ENCODE measurements at regions not wholly inside any gene's neighbourhood (a gene's known extent, or its start where the extent isn't known, plus 50 kb on each side); places are given as distances from the start of the nearest gene placed in this dataset.

DNA sequence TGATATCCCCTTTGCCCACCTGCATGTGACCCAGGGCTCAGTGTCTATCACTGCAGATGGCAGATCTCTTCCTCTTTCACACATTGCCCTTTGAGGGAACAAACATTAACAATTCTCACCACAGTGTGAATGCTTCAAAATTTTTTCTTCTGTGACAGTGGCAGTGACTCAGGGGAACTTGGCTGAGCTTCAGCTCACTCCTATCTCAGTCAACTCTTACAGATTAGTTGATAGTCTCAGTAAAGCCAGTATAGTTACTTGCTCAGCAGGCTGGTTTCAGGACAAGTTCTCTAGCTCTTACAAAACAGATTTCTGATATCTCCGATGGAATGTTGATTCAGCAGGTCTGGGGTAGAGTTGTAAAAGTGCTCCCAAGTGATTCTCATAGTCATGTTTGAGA lies 166.9 kb downstream of the DLEU7 start:
- H3K9ac ChIP-seq: no peak overlapping the region

DNA sequence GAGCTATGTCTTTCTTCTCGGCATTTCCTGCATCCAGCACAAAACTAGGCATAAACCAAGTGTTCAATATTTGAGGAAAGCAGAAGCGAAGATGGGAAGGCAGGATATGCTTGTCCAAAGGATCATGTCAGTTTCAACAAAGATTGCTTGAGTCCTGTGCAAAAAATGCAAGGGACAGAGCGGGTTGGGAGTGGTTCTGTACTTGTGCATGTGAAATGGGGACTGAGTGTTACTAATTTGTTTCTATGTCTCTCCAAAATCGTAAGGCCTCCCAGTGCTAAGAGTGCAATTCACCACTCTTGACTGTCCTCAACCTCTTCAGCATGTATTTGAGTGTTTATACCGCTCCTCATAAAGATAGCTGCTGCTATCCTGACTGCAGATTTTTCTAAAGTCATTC lies 166.2 kb downstream of the DLEU7 start:
- H3K9me2 ChIP-seq (ENCODE audit: insufficient read depth): no peaks in the 10 kb centered on the region
- peaks cover 44% of the 10 kb centered on the region for H3F3A ChIP-seq (ENCODE audit: insufficient read depth)
- H3K27ac ChIP-seq: peak overlapping the region; percentile 92
- TF ChIP-seq EZH2phosphoT487 (IDR thresholded peaks at IDR 0.05; ENCODE audit: insufficient read depth, low read depth) (no peak), EZH2 (IDR thresholded peaks at IDR 0.05; ENCODE audit: insufficient read depth, poor library complexity, severe bottlenecking) (no peak)
- H3K4me2 ChIP-seq (ENCODE audit: unreplicated experiment): peak overlapping the region; percentile 50
- peaks cover 65% of the 10 kb centered on the region for H3K4me1 ChIP-seq (ENCODE audit: insufficient read depth)
- H3K27me3 ChIP-seq (replicated peaks; ENCODE audit: insufficient read depth): no peaks in the 10 kb centered on the region
- H3K9me3 ChIP-seq (ENCODE audit: low read depth): no peaks in the 10 kb centered on the region
- H3K36me3 ChIP-seq (ENCODE audit: low read depth): no peaks in the 10 kb centered on the region
- H3K79me2 ChIP-seq (ENCODE audit: insufficient read depth): no peaks in the 10 kb centered on the region
- no peaks in the 10 kb centered on the region for H4K20me1 ChIP-seq (ENCODE audit: insufficient read depth)
- no peak for DNase-seq
- no peak overlapping the region for H3K9ac ChIP-seq
- no peak overlapping the region for H3K4me3 ChIP-seq
- WGBS, 2 experiments (ENCODE audit: low coverage in 1 of 2, low lambda C conversion rate in 2 of 2, missing lambda C conversion rate in 2 of 2): 89 to 96% methylated on average over 5 of the region's 5 CpGs
- in situ Hi-C loops (cut with MboI): no loop called here
- no peak overlapping the region for H2AFZ ChIP-seq

More for the DNA sequence above, 166.9 kb downstream of the DLEU7 start:
- no peaks in the 10 kb centered on the region for H4K20me1 ChIP-seq (ENCODE audit: insufficient read depth)
- peaks cover 69% of the 10 kb centered on the region for H3K4me1 ChIP-seq (ENCODE audit: insufficient read depth)
- H3K27ac ChIP-seq: peak overlapping the region; percentile 92
- no peak overlapping the region for H2AFZ ChIP-seq
- no peaks in the 10 kb centered on the region for H3K9me2 ChIP-seq (ENCODE audit: insufficient read depth)
- no peaks in the 10 kb centered on the region for H3K79me2 ChIP-seq (ENCODE audit: insufficient read depth)
- H3K36me3 ChIP-seq (ENCODE audit: low read depth): no peaks in the 10 kb centered on the region
- H3F3A ChIP-seq (ENCODE audit: insufficient read depth): peaks cover 50% of the 10 kb centered on the region
- TF ChIP-seq EZH2phosphoT487 (IDR thresholded peaks at IDR 0.05; ENCODE audit: insufficient read depth, low read depth) (no peak), EZH2 (IDR thresholded peaks at IDR 0.05; ENCODE audit: insufficient read depth, poor library complexity, severe bottlenecking) (no peak)
- in situ Hi-C loops (cut with MboI): no loop called here
- 0% methylated on average over 1 of the region's 1 CpG for WGBS, 2 experiments (ENCODE audit: low coverage in 1 of 2, low lambda C conversion rate in 2 of 2, missing lambda C conversion rate in 2 of 2)
- peak overlapping the region; percentile 50 for H3K4me2 ChIP-seq (ENCODE audit: unreplicated experiment)
- DNase-seq: peak; percentile 79
- no peaks in the 10 kb centered on the region for H3K27me3 ChIP-seq (replicated peaks; ENCODE audit: insufficient read depth)
- H3K4me3 ChIP-seq: no peak overlapping the region
- H3K9me3 ChIP-seq (ENCODE audit: low read depth): no peaks in the 10 kb centered on the region

DNA sequence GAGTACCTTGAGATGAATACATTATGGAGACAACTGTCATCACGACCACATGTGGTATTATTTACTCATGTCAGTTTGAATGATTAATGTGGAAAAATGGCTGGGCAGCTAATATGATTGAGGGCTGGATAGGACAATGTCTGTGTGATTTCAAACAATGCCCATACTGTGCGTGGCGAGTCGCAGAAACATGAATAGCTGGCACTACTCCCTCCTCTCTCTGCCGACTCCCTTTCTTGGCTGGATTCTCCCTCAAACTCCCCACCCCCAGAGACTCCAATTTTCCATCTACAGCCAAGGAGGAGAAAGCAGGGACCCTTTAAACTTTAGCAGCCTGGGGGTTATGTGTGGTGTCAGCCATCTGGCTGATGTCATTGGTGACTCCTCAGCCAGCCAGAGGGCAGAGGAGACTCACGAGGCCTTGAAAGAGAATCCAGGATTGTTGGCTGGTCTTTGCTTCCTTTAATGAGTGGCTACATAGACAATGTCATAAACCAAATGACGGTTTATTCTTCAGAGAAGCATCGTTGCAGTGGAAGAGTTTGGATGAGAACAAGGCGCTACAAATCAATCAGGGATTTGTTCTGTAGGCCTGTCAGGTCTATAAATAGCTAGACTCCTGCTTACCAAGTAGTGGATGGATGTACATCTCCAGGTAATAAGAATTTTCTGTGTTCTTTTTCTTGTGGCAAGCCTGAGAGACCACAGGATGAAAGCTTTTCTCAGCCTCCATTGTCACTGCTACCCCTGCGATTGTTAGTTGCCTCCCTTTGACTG lies 165.6 kb downstream of the DLEU7 start:
- DNase-seq: peak; percentile 80
- peak overlapping the region; percentile 50 for H3K4me2 ChIP-seq (ENCODE audit: unreplicated experiment)
- peak overlapping the region; percentile 49 for H3K9ac ChIP-seq
- no peaks in the 10 kb centered on the region for H4K20me1 ChIP-seq (ENCODE audit: insufficient read depth)
- TF ChIP-seq EZH2 (IDR thresholded peaks at IDR 0.05; ENCODE audit: insufficient read depth, poor library complexity, severe bottlenecking) (no peak), EZH2phosphoT487 (IDR thresholded peaks at IDR 0.05; ENCODE audit: insufficient read depth, low read depth) (no peak)
- peaks cover 40% of the 10 kb centered on the region for H3F3A ChIP-seq (ENCODE audit: insufficient read depth)
- no peaks in the 10 kb centered on the region for H3K79me2 ChIP-seq (ENCODE audit: insufficient read depth)
- H3K36me3 ChIP-seq (ENCODE audit: low read depth): no peaks in the 10 kb centered on the region
- H3K4me1 ChIP-seq (ENCODE audit: insufficient read depth): peaks cover 61% of the 10 kb centered on the region
- peak overlapping the region; percentile 92 for H3K27ac ChIP-seq
- 38% methylated on average over 10 of the region's 10 CpGs for WGBS, 2 experiments (ENCODE audit: low coverage in 1 of 2, low lambda C conversion rate in 2 of 2, missing lambda C conversion rate in 2 of 2)
- H3K27me3 ChIP-seq (replicated peaks; ENCODE audit: insufficient read depth): no peaks in the 10 kb centered on the region
- no peaks in the 10 kb centered on the region for H3K9me3 ChIP-seq (ENCODE audit: low read depth)
- H3K4me3 ChIP-seq: peak overlapping the region; percentile 28; the same call in 1 of the 2 replicates
- in situ Hi-C loops (cut with MboI): no loop called here
- peak overlapping the region; percentile 4; the same call in 1 of the 2 replicates for H2AFZ ChIP-seq
- H3K9me2 ChIP-seq (ENCODE audit: insufficient read depth): no peaks in the 10 kb centered on the region

DNA sequence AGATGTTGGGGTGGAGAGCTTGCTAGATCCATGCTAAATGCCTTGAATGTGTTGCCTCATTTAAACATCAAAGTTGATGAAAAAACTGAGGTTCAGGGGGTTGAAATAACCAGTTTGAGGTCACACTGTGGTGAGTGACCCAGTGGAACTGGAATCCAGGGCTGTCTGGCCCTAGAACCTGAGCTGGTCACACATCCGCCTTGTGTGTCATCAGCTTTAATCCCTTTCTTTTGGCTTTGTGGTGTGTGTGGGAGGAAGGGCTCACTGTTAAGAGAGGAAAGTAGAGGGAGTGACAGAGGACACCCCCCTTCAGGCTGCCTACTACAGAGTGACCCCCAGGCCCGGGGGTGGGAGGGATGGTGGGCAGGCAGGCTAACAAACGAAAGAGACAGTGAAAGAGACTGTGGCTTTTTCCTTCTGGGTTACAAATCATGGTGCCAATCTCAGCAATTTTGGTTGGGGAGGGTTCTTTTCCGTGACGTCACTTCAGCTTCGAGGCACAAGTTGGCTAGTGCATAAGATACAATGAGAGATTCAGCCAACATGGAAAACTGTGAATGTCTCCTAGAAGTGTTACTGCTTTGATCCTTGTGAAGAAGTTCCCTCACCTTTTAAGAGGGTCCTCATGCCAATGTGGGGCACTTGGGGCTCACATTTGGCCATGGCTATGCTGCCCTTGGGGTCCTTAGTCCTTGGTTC lies 164.9 kb downstream of the DLEU7 start:
- H3K4me1 ChIP-seq (ENCODE audit: insufficient read depth): peaks cover 61% of the 10 kb centered on the region
- H2AFZ ChIP-seq: peak overlapping the region; percentile 31; the same call in 1 of the 2 replicates
- in situ Hi-C loops (cut with MboI): no loop called here
- TF ChIP-seq EZH2phosphoT487 (IDR thresholded peaks at IDR 0.05; ENCODE audit: insufficient read depth, low read depth) (peak; percentile 78; the same call in 1 of the 2 replicates), EZH2 (IDR thresholded peaks at IDR 0.05; ENCODE audit: insufficient read depth, poor library complexity, severe bottlenecking) (no peak)
- no peaks in the 10 kb centered on the region for H4K20me1 ChIP-seq (ENCODE audit: insufficient read depth)
- H3K79me2 ChIP-seq (ENCODE audit: insufficient read depth): no peaks in the 10 kb centered on the region
- H3K9me2 ChIP-seq (ENCODE audit: insufficient read depth): no peaks in the 10 kb centered on the region
- peak overlapping the region; percentile 92 for H3K27ac ChIP-seq
- H3K9me3 ChIP-seq (ENCODE audit: low read depth): no peaks in the 10 kb centered on the region
- no peaks in the 10 kb centered on the region for H3K36me3 ChIP-seq (ENCODE audit: low read depth)
- H3K27me3 ChIP-seq (replicated peaks; ENCODE audit: insufficient read depth): no peaks in the 10 kb centered on the region
- 40 to 53% methylated on average over 6 of the region's 6 CpGs for WGBS, 2 experiments (ENCODE audit: low coverage in 1 of 2, low lambda C conversion rate in 2 of 2, missing lambda C conversion rate in 2 of 2)
- H3K9ac ChIP-seq: peak overlapping the region; percentile 57
- H3F3A ChIP-seq (ENCODE audit: insufficient read depth): peaks cover 40% of the 10 kb centered on the region
- H3K4me2 ChIP-seq (ENCODE audit: unreplicated experiment): peak overlapping the region; percentile 50
- peak overlapping the region; percentile 28; the same call in 1 of the 2 replicates for H3K4me3 ChIP-seq
- DNase-seq: peak; percentile 95

Data from GM23248 (cell line).